Effector memory CD4-positive, alpha-beta T cell (primary cell): ENCODE measurements at regions not wholly inside any gene's neighbourhood (a gene's known extent, or its start where the extent isn't known, plus 50 kb on each side); places are given as distances from the start of the nearest gene placed in this dataset.

Experiments used
- DNase-seq, 3 donors: peaks; one replicate each; pipeline ENCODE4 v3.0.0-alpha.2; 2020
- H3K27ac ChIP-seq: 2 replicates; pipeline ENCODE4 v1.7.0; 2013; ENCODE audit warnings: mild to moderate bottlenecking, low read length, moderate library complexity; ENCODE audit not compliant: insufficient read depth, poor library complexity, severe bottlenecking
- H3K27me3 ChIP-seq: replicated peaks from 2 replicates; pipeline ENCODE4 v1.7.0; 2013; ENCODE audit warnings: mild to moderate bottlenecking, low read length; ENCODE audit not compliant: insufficient read depth, control insufficient read depth, poor library complexity, severe bottlenecking
- H3K36me3 ChIP-seq: 2 replicates; pipeline ENCODE4 v1.7.0; 2013; ENCODE audit warnings: mild to moderate bottlenecking, low read length, moderate library complexity; ENCODE audit not compliant: control insufficient read depth, insufficient read depth
- H3K4me1 ChIP-seq: 2 replicates; pipeline ENCODE4 v1.7.0; 2013; ENCODE audit warnings: low read length, mild to moderate bottlenecking; ENCODE audit not compliant: control insufficient read depth, insufficient read depth, poor library complexity, severe bottlenecking
- H3K4me3 ChIP-seq: 2 replicates; pipeline ENCODE4 v1.7.0; 2013; ENCODE audit warnings: low read length, low read depth, mild to moderate bottlenecking; ENCODE audit not compliant: insufficient read depth, poor library complexity, severe bottlenecking
- H3K9me3 ChIP-seq: 2 replicates; pipeline ENCODE4 v1.7.0; 2013; ENCODE audit warnings: mild to moderate bottlenecking, low read length, moderate library complexity; ENCODE audit not compliant: control insufficient read depth

- Histone ChIP-seq H3K36me3 (no peaks in the 10 kb centered on the region), H3K4me3 (no peak overlapping the region), H3K27me3 (no peaks in the 10 kb centered on the region), H3K4me1 (no peaks in the 10 kb centered on the region), H3K9me3 (no peaks in the 10 kb centered on the region), H3K27ac (no peak overlapping the region)
- DNase-seq, result no peak
These were observed 144.4 kb downstream of the NSG2 start for GRCh38 chr5:174189654-174190541.

GRCh38 chr5:174191076-174191475 lies 145.6 kb downstream of the NSG2 start:
- Histone ChIP-seq H3K9me3 (no peaks in the 10 kb centered on the region), H3K4me3 (no peak overlapping the region), H3K4me1 (no peaks in the 10 kb centered on the region), H3K27me3 (no peaks in the 10 kb centered on the region), H3K36me3 (no peaks in the 10 kb centered on the region), H3K27ac (no peak overlapping the region)
- no peak for DNase-seq

GRCh38 chr5:174191850-174192655 lies 146.5 kb downstream of the NSG2 start:
- H3K9me3 ChIP-seq, result no peaks in the 10 kb centered on the region
- DNase-seq, result no peak

GRCh38 chr5:174192901-174193300 lies 147.4 kb downstream of the NSG2 start:
- H3K27ac ChIP-seq, result no peak overlapping the region
- H3K4me3 ChIP-seq, result no peak overlapping the region
- H3K27me3 ChIP-seq, result no peaks in the 10 kb centered on the region
- no peaks in the 10 kb centered on the region for H3K36me3 ChIP-seq
- DNase-seq, result no peak
- H3K4me1 ChIP-seq, result no peaks in the 10 kb centered on the region
- no peaks in the 10 kb centered on the region for H3K9me3 ChIP-seq

More at GRCh38 chr5:174191850-174192655, 146.5 kb downstream of the NSG2 start:
- no peak overlapping the region for H3K27ac ChIP-seq
- no peaks in the 10 kb centered on the region for H3K4me1 ChIP-seq
- no peaks in the 10 kb centered on the region for H3K36me3 ChIP-seq
- no peak overlapping the region for H3K4me3 ChIP-seq
- H3K27me3 ChIP-seq, result no peaks in the 10 kb centered on the region

- Histone ChIP-seq H3K9me3 (no peaks in the 10 kb centered on the region), H3K27me3 (no peaks in the 10 kb centered on the region), H3K36me3 (no peaks in the 10 kb centered on the region), H3K4me1 (no peaks in the 10 kb centered on the region), H3K4me3 (no peak overlapping the region), H3K27ac (no peak overlapping the region)
- DNase-seq, result no peak
These were observed 150.0 kb downstream of the NSG2 start for GRCh38 chr5:174195517-174195916.

- no peak overlapping the region for H3K4me3 ChIP-seq
- no peak overlapping the region for H3K27ac ChIP-seq
- no peaks in the 10 kb centered on the region for H3K4me1 ChIP-seq
- H3K36me3 ChIP-seq, result no peaks in the 10 kb centered on the region
- no peaks in the 10 kb centered on the region for H3K9me3 ChIP-seq
- no peaks in the 10 kb centered on the region for H3K27me3 ChIP-seq
- DNase-seq, result no peak
These were observed 152.4 kb downstream of the NSG2 start for GRCh38 chr5:174197929-174198328.

GRCh38 chr5:174198541-174198940 lies 153.0 kb downstream of the NSG2 start:
- no peak for DNase-seq
- no peaks in the 10 kb centered on the region for H3K9me3 ChIP-seq
- no peaks in the 10 kb centered on the region for H3K27me3 ChIP-seq
- no peaks in the 10 kb centered on the region for H3K36me3 ChIP-seq
- no peak overlapping the region for H3K27ac ChIP-seq
- H3K4me1 ChIP-seq, result no peaks in the 10 kb centered on the region
- H3K4me3 ChIP-seq, result no peak overlapping the region

GRCh38 chr5:174202996-174203395 lies 157.5 kb downstream of the NSG2 start:
- Histone ChIP-seq H3K27me3 (no peaks in the 10 kb centered on the region), H3K36me3 (no peaks in the 10 kb centered on the region), H3K4me1 (no peaks in the 10 kb centered on the region), H3K4me3 (no peak overlapping the region), H3K27ac (no peak overlapping the region), H3K9me3 (no peaks in the 10 kb centered on the region)
- no peak for DNase-seq

GRCh38 chr5:174204535-174205313 lies 159.2 kb downstream of the NSG2 start:
- H3K9me3 ChIP-seq, result no peaks in the 10 kb centered on the region
- DNase-seq, result no peak

More at GRCh38 chr5:174204535-174205313, 159.2 kb downstream of the NSG2 start:
- Histone ChIP-seq H3K4me1 (no peaks in the 10 kb centered on the region), H3K27me3 (no peaks in the 10 kb centered on the region), H3K36me3 (no peaks in the 10 kb centered on the region), H3K4me3 (no peak overlapping the region), H3K27ac (no peak overlapping the region)
